NCI-H345 treated with DMSO at 0.1 percent for 48 hours (cell line): ENCODE measurements at regions not wholly inside any gene's neighbourhood (a gene's known extent, or its start where the extent isn't known, plus 50 kb on each side); places are given as distances from the start of the nearest gene placed in this dataset.
A peak's percentile ranks its signal among the peaks of the same experiment; 100 is the strongest.

Experiments used
- DNase-seq: peaks from one replicate; lab custom pipeline; 2025; ENCODE audit not compliant: unreplicated experiment; lab: John Stamatoyannopoulos, UW

DNA sequence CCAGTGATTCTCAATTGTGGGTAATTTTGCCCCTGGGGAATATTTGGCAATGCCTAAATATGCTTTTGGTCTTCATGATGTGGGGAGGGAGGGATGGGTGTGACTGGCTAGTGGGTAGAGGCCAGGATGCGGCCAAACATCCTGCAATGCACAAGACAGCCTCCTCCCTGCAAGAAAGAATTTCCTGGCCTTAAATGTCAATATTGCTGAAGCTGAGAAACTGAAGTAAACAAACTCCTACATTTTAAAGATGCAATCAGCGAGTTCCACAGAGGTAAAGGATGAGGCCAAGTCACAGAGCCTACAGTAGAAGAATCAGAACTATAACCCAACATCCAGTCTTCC lies 272.9 kb upstream of the EPHA4 start:
- no peak for DNase-seq

DNA sequence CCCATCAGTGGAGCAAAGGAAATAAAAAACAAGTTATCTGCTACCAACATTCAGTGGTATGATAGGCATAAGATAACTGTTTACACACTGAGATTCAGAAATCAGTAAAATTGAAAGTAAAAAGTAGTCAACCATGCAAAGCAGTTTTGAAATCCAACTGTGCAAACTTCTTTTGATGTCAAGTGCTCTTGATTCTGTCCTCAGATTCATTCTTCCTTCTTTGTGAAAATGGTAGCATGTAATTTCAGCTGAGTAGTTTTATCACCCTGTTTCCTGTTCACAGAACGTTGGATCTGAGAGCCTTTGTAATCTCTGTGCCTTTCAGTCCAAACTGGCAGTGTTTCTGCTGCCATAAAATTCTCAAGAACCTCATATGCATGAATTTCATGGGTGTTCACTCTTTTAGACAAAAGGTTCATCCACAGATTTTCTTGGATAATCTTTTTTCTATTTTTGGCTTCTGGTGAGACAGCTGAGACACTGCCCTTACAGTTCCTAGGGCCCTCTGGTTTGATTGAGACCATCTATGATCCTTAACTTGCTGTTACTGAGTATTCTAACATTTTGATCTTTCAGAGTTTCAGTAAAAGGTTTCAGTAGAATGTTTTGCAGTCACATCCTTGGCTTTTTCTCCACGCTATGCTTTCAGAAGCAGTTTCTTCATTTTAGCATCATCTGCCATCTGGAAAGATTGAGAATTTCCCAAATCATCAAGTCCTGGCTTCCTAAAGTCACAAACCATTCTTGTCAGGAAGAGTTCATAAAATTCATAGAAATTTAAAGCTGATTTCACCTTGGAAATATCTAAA lies 272.3 kb upstream of the EPHA4 start:
- peak; percentile 6 for DNase-seq

DNA sequence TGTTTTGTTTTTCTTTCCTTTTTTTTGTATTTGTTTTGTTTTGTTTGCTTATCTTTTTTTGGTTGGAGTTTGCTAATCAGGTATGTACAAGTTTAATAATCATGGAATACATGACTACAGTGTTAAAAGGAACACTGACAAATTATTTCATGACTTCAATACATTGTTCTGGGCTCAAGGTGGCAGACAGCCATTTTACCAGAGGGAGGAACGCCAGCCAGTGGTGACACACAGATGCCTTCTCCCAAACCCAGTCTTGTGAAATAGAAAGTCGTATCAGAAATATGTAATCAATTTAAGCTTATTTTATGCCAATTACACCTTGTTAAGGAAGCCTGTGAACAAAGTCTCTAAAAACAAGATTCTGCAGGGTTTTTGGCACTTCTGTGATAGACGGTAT lies 264.0 kb upstream of the EPHA4 start:
- no peak for DNase-seq

DNA sequence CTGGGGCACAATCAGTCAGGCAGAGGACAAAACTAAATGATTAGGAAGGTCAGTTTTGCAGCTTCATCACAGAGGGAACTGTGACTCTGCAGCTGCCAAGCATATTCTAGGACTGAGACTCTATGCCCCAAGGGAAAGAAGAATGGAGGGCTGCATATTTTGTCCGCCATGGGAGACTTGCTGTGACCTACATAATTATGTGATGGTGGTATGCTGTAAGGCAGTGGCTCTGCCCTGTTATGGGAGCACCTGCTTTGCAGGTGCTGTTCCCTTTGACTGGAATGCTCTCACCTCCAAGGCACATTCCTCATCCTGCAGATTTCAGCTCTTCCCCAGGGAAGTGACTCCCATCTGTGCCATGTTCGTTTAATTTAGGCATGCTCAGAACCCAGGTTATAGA lies 261.9 kb upstream of the EPHA4 start:
- no peak for DNase-seq

DNA sequence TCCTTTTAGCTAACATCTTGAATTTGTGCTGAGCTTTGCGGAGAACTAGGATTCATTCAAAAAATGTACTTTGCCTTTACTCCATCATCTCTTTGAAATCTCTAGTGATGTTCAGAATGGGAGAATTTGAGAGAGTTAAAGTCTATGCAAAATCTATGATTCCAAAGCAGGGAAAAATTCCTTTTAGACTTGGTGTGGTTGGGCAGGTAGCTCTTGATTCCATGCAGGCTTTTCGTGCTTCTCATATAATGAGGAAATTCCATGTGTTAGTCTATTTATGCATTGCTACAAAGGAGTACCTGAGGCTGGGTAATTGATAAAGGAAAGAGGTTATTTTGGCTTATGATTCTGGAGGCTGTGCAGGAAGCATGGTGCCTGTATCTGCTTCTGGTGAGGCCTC lies 258.9 kb upstream of the EPHA4 start:
- no peak for DNase-seq

DNA sequence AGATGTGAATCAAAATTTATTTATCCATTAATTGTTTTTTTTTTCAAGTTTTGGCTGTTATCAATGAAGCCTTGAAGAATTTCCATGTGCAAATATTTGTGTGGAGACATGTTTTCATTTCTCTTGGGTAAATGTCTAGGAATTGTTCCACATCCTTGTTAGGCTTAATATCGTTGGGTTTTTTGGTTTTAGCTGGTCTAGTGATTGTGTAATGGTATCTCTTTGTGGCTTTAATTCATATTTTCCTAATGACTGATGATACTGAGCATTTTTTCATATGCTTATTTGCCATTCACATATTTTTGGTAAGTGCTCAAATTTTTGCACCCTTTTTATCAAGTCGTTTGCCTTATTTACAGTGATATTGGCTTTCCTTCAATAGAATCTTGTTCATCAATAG lies 250.3 kb upstream of the EPHA4 start:
- DNase-seq, result no peak

DNA sequence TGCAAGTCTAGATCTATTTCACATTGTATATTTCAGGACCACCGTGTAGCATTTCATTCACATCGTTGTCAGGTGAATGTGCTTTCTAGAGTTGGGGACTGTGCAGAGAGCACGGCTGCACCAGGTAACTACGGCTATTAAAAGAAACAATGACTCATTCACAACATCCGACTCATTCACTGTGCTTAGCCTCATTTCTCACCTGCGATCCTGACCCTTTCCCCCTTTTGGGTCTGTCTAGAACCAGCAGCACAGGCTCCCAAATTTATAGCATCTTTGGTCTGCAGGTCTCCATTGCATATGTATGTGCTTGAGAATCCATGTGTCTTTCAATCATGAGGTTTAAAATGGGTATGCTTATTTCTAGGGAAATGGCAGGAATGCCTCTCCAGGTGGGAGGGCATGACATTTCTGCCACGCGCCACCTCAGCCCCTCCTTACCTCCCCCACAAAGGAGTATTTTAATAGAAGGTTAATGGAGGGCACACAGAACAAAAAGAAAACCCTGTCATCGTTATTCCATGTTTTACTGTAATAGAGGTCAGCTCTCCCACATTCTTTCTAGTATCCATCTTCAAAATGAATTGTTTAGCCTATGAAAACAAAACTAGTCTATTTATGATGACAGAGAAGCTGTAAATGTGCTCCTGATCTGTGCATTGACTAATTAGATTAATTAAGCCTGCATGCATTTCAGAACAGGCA lies 246.7 kb upstream of the EPHA4 start:
- DNase-seq, result no peak

DNA sequence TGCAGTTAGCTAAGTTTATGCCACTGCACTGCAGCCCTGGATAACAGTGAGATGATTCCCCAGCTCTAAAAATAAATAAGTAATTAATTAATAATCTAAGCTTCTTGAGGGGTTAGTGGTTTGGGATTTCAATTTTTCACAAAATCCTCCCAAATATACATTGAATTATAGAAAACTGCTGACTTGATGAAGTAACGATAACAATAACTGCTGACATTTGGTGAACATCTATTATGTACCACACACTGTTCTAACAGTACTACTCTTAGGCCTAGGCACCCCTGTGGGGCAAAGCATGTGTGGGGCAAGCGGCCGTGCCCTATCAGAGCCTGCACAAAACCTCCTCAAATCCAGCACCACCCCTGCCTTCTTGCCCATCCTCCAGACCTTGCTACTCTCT lies 245.8 kb upstream of the EPHA4 start:
- DNase-seq, result no peak

DNA sequence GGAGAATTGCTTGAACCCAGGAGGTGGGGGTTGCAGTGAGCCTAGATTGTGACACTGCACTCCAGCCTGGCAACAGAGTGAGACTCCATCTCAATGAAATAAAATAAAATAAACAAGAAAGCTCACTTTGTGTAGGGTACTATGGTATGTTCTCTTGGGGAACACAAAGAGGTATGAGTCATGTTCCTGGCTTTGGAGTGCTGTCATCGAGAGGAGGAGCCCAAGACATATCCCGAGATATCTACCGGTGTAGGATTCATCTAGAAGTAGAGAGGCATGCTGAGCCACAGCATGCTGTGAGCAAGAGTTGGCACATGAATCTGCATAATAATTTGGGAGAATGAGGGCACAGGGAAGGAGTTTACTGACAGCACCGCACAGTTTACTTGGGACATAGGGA lies 244.9 kb upstream of the EPHA4 start:
- no peak for DNase-seq

DNA sequence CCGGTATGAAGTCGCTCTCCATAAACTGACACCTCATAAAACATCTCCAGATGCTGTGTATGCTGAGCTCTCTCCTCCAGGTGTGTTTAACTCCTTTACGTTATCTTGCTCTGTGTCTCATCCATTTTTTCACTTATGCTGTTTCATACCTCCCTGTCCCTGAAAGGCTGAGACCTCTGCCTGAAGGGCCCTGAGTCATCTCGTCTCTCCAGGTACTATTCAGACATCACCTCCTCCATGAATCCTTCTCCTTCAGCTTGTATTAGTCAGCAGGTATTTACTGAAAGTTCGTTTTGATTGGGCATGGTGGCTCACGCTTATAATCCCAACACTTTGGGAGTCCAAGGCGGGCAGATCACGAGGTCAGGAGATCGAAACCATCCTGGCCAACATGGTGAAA lies 244.5 kb upstream of the EPHA4 start:
- no peak for DNase-seq

DNA sequence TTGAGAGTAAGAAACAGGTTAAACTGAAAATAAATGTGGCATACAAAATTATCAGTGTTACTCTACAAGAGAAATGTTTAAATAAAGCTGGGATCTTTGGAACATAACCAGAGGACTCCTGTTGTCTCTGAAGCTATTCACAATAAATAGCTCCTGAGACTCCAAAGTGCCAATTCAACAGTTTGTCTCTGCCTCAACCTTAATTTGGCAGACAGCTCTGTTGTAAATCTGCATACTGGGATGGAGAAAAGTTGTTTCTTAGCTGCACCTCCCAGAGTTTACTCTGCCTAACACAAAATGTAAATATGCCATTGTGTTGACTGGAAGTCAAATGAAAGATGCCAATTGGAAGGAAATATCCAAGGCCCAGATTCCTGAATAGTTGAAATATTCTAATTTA lies 238.5 kb upstream of the EPHA4 start:
- DNase-seq, result no peak

DNA sequence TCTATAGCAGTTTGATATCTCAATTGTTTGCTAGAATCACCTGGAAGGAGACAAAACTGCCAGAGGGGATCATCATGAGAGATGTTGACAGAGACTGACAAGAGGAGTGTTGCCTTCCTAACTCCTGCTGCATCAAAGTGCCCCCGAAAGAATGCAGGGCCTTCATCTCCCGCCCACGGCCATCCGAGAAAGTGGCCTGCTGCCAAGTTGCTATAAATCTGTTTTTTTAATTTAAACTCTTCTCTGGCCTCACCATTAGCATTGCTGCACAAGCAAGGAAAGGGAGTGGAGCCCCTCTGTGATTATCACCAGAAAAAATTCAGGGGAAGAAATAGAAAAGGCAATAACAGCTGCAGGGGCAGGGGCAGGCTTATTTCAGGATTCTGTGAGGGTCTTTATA lies 238.1 kb upstream of the EPHA4 start:
- DNase-seq, result no peak

DNA sequence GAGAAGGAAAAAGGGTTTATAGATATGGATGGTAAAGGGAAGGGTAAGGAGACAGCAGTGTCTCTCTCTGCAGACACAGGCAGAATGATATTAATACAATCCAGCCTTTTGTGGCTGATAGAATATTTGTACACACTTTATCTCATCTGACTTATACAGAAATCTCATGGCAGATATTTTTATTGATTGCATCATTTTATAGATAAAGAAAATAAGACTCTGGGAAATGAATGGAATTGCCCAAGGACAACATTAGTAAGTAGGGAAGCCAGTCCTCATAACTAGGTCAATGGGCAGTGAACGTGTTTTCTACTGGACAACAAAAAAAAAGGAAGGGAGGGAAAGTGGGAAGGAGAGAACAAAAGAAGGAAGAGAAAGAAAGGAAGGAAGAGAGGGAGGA lies 236.4 kb upstream of the EPHA4 start:
- DNase-seq, result no peak

DNA sequence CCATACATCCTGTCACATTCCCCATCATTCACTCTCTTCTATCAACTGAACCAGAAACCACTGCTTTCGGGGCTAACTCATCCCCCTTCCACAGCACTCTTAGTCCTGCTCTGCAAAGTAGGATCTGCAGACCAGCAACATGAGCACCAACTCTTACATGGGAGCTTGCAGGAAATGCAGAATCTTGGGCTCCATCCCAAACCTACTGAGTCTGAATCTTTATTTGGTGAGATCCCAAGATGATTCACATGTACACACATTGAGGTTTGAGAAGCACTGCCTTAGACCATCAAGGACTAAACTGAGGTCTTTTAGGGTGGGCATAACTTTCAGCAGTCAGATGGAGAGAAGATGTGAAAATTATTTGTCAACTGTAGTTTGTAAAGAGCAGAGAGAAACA lies 235.6 kb upstream of the EPHA4 start:
- DNase-seq, result no peak

DNA sequence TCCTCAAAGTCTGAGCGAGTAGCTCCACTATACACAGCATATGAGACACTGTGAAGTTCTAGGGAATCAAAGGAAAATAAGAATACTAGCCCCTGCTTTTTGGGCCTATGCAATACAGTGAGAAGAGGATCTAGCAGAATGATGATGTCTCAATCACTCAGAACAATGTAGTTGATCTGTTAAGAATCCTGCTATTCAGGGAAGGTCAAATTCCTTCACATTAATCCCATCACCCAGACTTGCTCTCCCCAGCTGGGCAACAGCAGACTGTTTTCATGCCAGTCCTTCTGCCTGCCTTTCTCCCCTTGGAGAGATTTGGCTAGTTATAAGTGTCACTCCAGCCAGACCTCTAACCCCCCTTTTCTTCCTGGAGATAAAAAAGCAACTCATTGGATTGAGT lies 230.0 kb upstream of the EPHA4 start:
- no peak for DNase-seq

DNA sequence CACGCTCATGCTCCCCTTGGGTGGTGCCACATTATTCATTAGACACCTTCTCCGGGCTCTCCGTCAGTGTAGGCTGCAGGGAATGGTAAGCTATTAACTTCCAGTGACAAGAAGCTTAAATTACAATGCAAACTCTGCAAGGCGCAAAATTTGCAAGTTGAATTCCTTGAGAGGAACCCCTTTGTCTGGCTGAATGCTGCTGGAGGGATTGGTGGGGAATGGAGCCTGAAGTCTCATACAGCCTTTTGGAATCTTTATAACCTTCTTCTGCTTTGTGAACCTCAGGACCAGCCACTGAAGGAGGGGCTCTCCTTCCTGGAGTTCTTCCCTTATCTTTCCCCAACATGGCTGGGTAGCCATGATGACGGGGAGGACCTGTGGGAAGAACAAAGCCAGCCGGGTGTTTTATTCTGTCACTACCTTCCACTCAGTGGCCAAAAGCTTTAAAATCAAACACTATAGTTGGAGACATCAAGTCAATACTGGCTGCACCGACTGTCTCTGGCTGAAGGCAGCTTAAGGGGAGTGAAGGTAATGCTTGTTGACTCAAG lies 220.9 kb upstream of the EPHA4 start:
- DNase-seq, result no peak

DNA sequence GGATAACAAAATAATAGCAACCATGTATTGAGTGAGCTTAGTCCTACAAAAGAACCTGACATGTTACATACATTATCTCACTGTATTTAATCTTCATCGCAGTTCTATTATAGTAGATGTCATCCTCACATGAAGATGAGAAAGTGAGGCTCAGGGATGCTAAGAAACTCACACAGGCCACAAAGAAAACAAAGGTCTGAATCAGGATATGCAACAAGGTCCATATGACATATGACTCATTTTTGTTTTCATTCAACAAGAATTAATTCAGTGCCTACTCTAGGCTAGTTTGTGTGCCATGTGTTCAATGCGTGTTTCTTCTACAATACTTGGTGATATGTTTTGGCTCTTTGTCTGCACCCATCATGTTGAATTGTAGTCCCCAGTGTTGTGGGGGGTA lies 219.7 kb upstream of the EPHA4 start:
- no peak for DNase-seq

DNA sequence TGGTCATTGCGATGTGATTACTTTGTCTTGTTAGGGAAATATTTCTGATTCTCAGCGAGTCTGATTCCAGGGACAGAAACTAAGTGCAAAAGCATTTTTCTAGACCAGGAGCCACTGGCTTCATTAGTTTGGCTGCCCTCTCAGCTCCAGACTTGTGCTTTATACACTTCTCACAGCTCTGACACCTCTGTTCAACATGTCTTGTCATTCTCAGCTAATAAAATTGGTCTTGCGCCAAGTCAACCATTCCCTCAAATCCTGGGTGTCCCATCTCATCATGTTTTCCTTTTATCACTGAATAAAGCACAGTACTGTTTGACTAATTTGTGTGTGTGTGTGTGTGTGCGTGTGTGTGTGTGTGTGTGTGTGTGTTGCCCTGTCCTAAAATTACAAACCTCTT lies 215.5 kb upstream of the EPHA4 start:
- no peak for DNase-seq

DNA sequence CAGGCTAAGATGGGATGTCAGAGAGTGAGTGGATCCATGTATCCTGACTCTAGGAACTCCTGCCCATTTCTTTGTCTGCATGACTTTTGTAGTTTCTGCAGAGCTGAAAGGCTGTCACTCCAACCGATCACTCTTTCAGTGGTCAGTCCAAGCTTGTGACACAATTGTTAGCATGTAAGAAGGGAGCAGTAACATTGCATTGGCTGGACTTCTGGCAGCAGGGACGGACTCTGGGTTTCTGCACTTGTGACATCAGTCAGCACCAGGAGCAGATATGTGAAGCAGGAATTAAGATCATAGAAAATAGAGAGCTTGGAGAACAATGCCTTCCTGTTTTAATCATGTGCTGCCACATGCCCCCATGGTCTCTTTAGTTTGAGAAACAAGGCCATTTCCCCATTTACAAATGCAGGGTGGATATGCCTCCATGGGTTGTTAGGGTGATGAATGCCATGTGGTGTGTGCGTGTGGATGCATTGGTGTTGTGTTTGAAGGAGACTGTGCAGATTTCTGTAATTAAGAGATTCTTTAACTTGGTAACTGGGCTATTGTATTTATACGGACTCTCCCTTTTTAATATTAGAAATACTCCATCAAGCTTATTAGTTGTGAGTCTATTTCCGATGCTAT lies 214.3 kb upstream of the EPHA4 start:
- no peak for DNase-seq

DNA sequence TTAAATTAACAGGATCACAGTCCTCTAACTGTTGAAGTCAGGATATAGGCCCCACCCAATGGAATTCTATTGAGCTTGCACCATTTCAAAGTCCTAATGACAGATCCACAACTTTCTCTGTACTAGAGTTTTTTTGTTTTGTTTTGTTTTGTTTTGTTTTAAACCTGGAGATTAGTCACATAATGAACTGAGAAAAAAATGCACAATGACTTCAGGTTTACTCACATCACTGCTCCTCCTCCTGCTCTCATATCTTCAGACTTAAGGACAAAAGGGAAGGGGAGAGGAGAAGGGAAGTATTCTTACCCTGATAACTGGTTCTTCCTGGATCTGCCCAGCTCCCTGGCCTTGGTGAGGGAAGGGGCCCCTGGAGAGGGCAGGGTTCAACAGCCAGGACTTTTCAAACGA lies 208.2 kb upstream of the EPHA4 start:
- DNase-seq, result no peak

DNA sequence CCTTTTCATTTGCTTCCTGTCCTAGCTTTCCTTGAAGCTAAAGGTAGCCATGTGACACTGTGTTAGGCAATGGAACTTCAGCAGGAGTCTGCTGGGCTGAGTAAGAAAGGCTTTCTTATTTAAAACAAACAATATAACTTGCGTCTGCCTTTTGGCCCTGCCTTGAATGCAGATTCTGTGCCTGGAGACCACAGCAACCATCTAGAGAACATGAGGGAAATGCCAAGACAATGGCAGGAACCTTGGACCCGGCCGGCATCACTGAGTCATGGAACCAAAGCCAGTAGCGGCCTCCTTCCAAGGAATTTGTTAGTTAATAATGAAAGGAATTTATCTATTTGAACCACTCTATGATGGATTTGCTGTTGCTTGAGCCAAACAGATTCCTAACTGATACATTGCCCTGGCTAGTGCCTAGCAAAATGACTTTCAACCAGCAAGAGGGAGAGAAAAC lies 207.5 kb upstream of the EPHA4 start:
- no peak for DNase-seq

DNA sequence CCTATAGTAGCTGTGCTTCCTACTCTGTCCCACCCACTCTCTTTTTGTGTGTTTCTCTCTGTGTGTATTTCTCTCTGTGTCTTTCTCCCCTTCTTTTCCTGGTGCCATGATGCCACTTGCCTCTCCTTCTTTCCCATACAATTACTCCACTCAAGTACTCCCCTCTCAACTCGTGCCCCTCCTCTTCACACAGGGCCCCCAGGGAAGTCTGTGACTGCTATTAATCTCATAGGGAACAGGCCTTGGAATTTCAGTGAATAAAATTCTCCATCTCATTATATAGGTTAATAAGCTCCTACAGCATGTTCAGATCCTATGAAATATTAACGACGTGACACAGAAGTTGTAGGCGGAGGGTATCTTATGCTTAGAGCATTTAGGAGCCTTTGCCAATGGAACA lies 205.9 kb upstream of the EPHA4 start:
- no peak for DNase-seq
